ENCODE measurements at regions not wholly inside any gene's neighbourhood (a gene's known extent, or its start where the extent isn't known, plus 50 kb on each side); places are given as distances from the start of the nearest gene placed in this dataset.

- TF ChIP-seq, protein P1, sequence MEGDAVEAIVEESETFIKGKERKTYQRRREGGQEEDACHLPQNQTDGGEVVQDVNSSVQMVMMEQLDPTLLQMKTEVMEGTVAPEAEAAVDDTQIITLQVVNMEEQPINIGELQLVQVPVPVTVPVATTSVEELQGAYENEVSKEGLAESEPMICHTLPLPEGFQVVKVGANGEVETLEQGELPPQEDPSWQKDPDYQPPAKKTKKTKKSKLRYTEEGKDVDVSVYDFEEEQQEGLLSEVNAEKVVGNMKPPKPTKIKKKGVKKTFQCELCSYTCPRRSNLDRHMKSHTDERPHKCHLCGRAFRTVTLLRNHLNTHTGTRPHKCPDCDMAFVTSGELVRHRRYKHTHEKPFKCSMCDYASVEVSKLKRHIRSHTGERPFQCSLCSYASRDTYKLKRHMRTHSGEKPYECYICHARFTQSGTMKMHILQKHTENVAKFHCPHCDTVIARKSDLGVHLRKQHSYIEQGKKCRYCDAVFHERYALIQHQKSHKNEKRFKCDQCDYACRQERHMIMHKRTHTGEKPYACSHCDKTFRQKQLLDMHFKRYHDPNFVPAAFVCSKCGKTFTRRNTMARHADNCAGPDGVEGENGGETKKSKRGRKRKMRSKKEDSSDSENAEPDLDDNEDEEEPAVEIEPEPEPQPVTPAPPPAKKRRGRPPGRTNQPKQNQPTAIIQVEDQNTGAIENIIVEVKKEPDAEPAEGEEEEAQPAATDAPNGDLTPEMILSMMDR (IDR thresholded peaks at IDR 0.05; ENCODE audit: poor library complexity, severe bottlenecking) = no peak
- TF ChIP-seq SMC3 (conservative IDR thresholded peaks at IDR 0.05; ENCODE audit: poor library complexity) (no peak), RAD21 (conservative IDR thresholded peaks at IDR 0.05) (no peak), POLR2AphosphoS5 (IDR thresholded peaks at IDR 0.05) (no peak), EZH2 (IDR thresholded peaks at IDR 0.05; ENCODE audit: borderline replicate concordance, insufficient read depth, low read length, poor library complexity, severe bottlenecking) (no peak), TAF1 (IDR thresholded peaks at IDR 0.05; ENCODE audit: low read depth) (no peak), EP300 (conservative IDR thresholded peaks at IDR 0.05; ENCODE audit: poor library complexity, severe bottlenecking) (no peak)
Measured at GRCh38 chr12:93073324-93073723, 144.2 kb upstream of the EEA1 start.

All from neural cell (in vitro differentiated cells).